Neural progenitor cell (in vitro differentiated cells): ENCODE measurements at regions not wholly inside any gene's neighbourhood (a gene's known extent, or its start where the extent isn't known, plus 50 kb on each side); places are given as distances from the start of the nearest gene placed in this dataset.
"Not testable (repeated sequence)": the region's sequence is repeated elsewhere in the genome, so short reads cannot be mapped to it uniquely, and the experiment has no call there.

ENCODE experiments used
- DNase-seq: peaks from one replicate; pipeline ENCODE4 v3.0.0-alpha.2; 2016; ENCODE audit warnings: low spot score
- H2AFZ ChIP-seq: fragments of 200-600 bp; sonication (generic); replicated peaks from 2 replicates; pipeline ENCODE4 v1.6.1; 2016; ENCODE audit warnings: antibody characterized with exemption
- H3F3A ChIP-seq: fragments of 200-600 bp; sonication (generic); 2 replicates; pipeline ENCODE4 v1.6.1; 2016; ENCODE audit warnings: antibody characterized with exemption, low read depth
- H3K27ac ChIP-seq: fragments of 200-600 bp; sonication (generic); 2 replicates; pipeline ENCODE4 v1.5.1; 2016; ENCODE audit warnings: mild to moderate bottlenecking
- H3K27me3 ChIP-seq: fragments of 200-600 bp; sonication (generic); 2 replicates; pipeline ENCODE4 v1.6.1; 2016; ENCODE audit warnings: mild to moderate bottlenecking, moderate library complexity
- H3K36me3 ChIP-seq: fragments of 200-600 bp; sonication (generic); 2 replicates; pipeline ENCODE4 v1.5.1; 2016
- H3K4me1 ChIP-seq: fragments of 200-600 bp; sonication (generic); 2 replicates; pipeline ENCODE4 v1.6.1; 2016; ENCODE audit warnings: mixed run types
- H3K4me2 ChIP-seq: fragments of 200-600 bp; sonication (generic); 2 replicates; pipeline ENCODE4 v1.6.1; 2016
- H3K4me3 ChIP-seq: fragments of 200-600 bp; sonication (generic); 2 replicates; pipeline ENCODE4 v1.5.1; 2016
- H3K79me2 ChIP-seq: fragments of 200-600 bp; sonication (generic); 2 replicates; pipeline ENCODE4 v1.6.1; 2016; ENCODE audit warnings: low read depth
- H3K9ac ChIP-seq: fragments of 200-600 bp; sonication (generic); 2 replicates; pipeline ENCODE4 v1.6.1; 2016
- H3K9me3 ChIP-seq: fragments of 200-600 bp; sonication (generic); 2 replicates; pipeline ENCODE4 v1.5.1; 2016; ENCODE audit warnings: low read depth
- H4K20me1 ChIP-seq: fragments of 200-600 bp; sonication (generic); 2 replicates; pipeline ENCODE4 v1.6.1; 2016; ENCODE audit warnings: low read depth
- H3K27ac Mint-ChIP-seq: 3 replicates; pipeline ENCODE4 v1.8.0; 2021; ENCODE audit warnings: mixed read lengths
- H3K27me3 Mint-ChIP-seq: 2 replicates; pipeline ENCODE4 v1.8.0; 2022; ENCODE audit warnings: low read depth, mild to moderate bottlenecking, inconsistent platforms, moderate library complexity, mixed read lengths; ENCODE audit not compliant: insufficient read depth
- H3K36me3 Mint-ChIP-seq: 3 replicates; pipeline ENCODE4 v1.8.0; 2021; ENCODE audit warnings: mixed read lengths
- H3K4me1 Mint-ChIP-seq: 3 replicates; pipeline ENCODE4 v1.8.0; 2021; ENCODE audit warnings: mixed read lengths
- H3K4me3 Mint-ChIP-seq: 3 replicates; pipeline ENCODE4 v1.8.0; 2021; ENCODE audit warnings: mild to moderate bottlenecking, moderate library complexity, mixed read lengths
- H3K9me3 Mint-ChIP-seq: 3 replicates; pipeline ENCODE4 v1.8.0; 2020; ENCODE audit warnings: mixed read lengths
- EZH2 ChIP-seq: fragments of 200-600 bp; sonication (generic); IDR thresholded peaks from 2 replicates; pipeline ENCODE4 v1.6.1; 2017; ENCODE audit warnings: antibody characterized with exemption, mild to moderate bottlenecking, moderate library complexity
- EZH2phosphoT487 ChIP-seq: fragments of 200-600 bp; sonication (generic); IDR thresholded peaks from 2 replicates; pipeline ENCODE4 v1.6.1; 2017; ENCODE audit warnings: antibody characterized with exemption
- TF ChIP-seq, protein P1 (sequence below): fragments of 200-600 bp; sonication (generic); IDR thresholded peaks from 2 replicates; pipeline ENCODE4 v1.5.1; 2017; ENCODE audit warnings: antibody characterized with exemption, mild to moderate bottlenecking

DNA sequence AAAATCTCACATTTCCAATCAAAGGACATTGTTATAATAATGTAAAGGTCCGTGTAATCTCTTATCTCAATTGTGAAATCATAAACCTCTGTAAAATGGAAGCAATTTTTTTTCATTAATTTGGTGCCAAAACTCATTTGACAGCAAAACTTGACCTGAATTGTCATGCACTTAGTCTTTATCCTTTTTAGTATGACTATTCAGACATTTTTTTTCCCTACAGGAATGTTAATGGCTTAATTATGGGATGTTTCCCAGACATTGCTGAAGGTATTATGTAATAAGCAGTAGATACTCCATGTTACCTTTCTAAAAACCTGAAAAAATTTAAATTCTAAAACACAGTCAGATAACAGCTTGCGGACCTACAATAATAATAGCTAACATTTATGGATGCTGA is 228.9 kb downstream of the LHFPL1 start:
- Histone ChIP-seq H3K36me3 (no peaks in the 10 kb centered on the region), H3K4me3 (no peak overlapping the region), H3K27ac (no peak overlapping the region), H3K27me3 (no peaks in the 10 kb centered on the region), H2AFZ (no peak overlapping the region), H4K20me1 (no peaks in the 10 kb centered on the region), H3K4me1 (no peaks in the 10 kb centered on the region), H3K4me2 (no peak overlapping the region), H3K9me3 (no peaks in the 10 kb centered on the region), H3F3A (no peaks in the 10 kb centered on the region), H3K9ac (no peak overlapping the region), H3K79me2 (no peaks in the 10 kb centered on the region)
- no peak for DNase-seq
- Mint-ChIP-seq H3K9me3 (no peaks in the 10 kb centered on the region), H3K36me3 (no peaks in the 10 kb centered on the region), H3K27me3 (no peaks in the 10 kb centered on the region), H3K4me3 (no peak overlapping the region), H3K27ac (no peak overlapping the region), H3K4me1 (no peaks in the 10 kb centered on the region)
- TF ChIP-seq EZH2phosphoT487: no peak
- TF ChIP-seq, protein P1, sequence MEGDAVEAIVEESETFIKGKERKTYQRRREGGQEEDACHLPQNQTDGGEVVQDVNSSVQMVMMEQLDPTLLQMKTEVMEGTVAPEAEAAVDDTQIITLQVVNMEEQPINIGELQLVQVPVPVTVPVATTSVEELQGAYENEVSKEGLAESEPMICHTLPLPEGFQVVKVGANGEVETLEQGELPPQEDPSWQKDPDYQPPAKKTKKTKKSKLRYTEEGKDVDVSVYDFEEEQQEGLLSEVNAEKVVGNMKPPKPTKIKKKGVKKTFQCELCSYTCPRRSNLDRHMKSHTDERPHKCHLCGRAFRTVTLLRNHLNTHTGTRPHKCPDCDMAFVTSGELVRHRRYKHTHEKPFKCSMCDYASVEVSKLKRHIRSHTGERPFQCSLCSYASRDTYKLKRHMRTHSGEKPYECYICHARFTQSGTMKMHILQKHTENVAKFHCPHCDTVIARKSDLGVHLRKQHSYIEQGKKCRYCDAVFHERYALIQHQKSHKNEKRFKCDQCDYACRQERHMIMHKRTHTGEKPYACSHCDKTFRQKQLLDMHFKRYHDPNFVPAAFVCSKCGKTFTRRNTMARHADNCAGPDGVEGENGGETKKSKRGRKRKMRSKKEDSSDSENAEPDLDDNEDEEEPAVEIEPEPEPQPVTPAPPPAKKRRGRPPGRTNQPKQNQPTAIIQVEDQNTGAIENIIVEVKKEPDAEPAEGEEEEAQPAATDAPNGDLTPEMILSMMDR: no peak

DNA sequence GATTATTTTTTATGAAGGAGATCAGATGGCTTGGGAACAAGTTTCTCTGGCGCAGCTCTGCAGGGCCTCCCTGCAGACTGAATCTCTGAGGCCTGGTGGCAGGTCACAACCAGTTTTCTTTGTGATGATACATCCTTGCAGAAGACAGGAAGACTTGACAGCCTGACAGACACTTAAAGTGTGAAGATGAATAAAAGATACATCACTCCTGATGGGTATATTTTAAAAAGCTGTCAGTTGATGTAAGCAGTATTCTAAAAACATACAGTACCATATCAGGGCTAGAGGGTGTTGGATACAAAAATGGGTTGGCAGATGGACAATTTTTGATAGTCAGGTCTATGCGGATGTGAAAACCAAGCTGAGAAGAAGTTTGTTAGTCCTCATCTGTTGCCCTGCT is 239.5 kb downstream of the LHFPL1 start:
- Histone ChIP-seq H2AFZ (no peak overlapping the region), H3F3A (no peaks in the 10 kb centered on the region), H3K36me3 (no peaks in the 10 kb centered on the region), H3K4me2 (no peak overlapping the region), H3K4me1 (no peaks in the 10 kb centered on the region), H3K27ac (no peak overlapping the region), H3K4me3 (no peak overlapping the region), H3K27me3 (no peaks in the 10 kb centered on the region), H3K9me3 (no peaks in the 10 kb centered on the region), H4K20me1 (no peaks in the 10 kb centered on the region), H3K9ac (no peak overlapping the region), H3K79me2 (no peaks in the 10 kb centered on the region)
- DNase-seq: no peak
- Mint-ChIP-seq H3K27me3 (no peaks in the 10 kb centered on the region), H3K36me3 (no peaks in the 10 kb centered on the region), H3K4me1 (no peaks in the 10 kb centered on the region), H3K27ac (no peak overlapping the region), H3K9me3 (no peaks in the 10 kb centered on the region), H3K4me3 (no peak overlapping the region)
- TF ChIP-seq EZH2phosphoT487 (no peak), EZH2 (no peak)
- TF ChIP-seq, protein P1: no peak

DNA sequence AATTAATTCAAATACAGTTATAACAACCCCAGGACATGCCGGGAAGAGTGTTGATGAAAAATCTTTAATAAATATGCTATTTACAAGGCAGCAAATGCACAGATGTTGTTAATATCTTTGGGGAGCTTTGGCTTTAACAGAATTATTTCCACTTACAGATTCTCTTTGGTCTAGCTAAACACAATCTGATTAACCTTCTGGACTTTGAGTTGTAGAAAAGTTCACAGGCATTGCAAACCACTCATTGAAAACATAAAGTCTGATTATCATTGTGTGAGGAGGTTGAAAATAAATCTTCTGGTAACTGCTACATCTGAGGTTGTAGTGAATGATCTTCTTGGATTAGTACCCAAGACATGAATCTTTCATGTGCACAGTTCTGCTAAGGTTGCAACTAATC is 255.6 kb downstream of the LHFPL1 start:
- Histone ChIP-seq H3K27me3 (no peaks in the 10 kb centered on the region), H3K4me2 (no peak overlapping the region), H2AFZ (no peak overlapping the region), H3K36me3 (no peaks in the 10 kb centered on the region), H3K4me1 (no peaks in the 10 kb centered on the region), H3K4me3 (no peak overlapping the region), H3K9me3 (no peaks in the 10 kb centered on the region), H3F3A (no peaks in the 10 kb centered on the region), H3K79me2 (no peaks in the 10 kb centered on the region), H4K20me1 (no peaks in the 10 kb centered on the region), H3K9ac (no peak overlapping the region), H3K27ac (no peak overlapping the region)
- Mint-ChIP-seq H3K27ac (no peak overlapping the region), H3K27me3 (peaks cover 4% of the 10 kb centered on the region), H3K36me3 (no peaks in the 10 kb centered on the region), H3K9me3 (no peaks in the 10 kb centered on the region), H3K4me1 (no peaks in the 10 kb centered on the region), H3K4me3 (no peak overlapping the region)
- no peak for DNase-seq
- TF ChIP-seq EZH2 (no peak), EZH2phosphoT487 (no peak)
- TF ChIP-seq, protein P1: no peak

DNA sequence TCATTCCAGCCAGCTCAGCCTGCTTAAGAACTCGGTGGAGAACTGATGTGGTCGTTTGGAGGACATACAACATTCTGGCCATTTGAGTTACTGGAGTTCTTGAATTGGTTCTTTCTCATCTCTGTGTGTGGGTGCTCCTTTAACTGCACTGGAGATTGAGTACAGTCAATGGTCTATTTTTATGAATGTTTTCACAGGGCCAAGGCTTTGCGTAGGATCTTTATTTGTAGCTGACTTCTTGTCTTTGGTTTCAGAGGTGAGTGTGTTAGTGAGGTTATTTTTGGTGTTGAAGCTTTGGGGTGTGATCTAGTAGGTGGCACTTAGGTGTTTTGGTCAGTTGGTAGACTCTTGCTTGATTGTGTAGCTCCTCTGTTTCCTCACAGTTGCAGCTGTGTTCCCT is 288.4 kb downstream of the LHFPL1 start:
- Histone ChIP-seq H3K4me1 (no peaks in the 10 kb centered on the region), H3K36me3 (no peaks in the 10 kb centered on the region), H3K4me2 (no peak overlapping the region), H2AFZ (no peak overlapping the region), H3K79me2 (no peaks in the 10 kb centered on the region), H3K27me3 (no peaks in the 10 kb centered on the region), H4K20me1 (no peaks in the 10 kb centered on the region), H3K9me3 (no peaks in the 10 kb centered on the region), H3F3A (no peaks in the 10 kb centered on the region), H3K27ac (no peak overlapping the region), H3K9ac (no peak overlapping the region), H3K4me3 (no peak overlapping the region)
- H3K9me3 Mint-ChIP-seq: no peaks in the 10 kb centered on the region
- no peaks in the 10 kb centered on the region for H3K4me1 Mint-ChIP-seq
- TF ChIP-seq, protein P1: no peak
- TF ChIP-seq EZH2phosphoT487 (no peak), EZH2 (no peak)
- no peaks in the 10 kb centered on the region for H3K36me3 Mint-ChIP-seq
- H3K27ac Mint-ChIP-seq: no peak overlapping the region
- H3K4me3 Mint-ChIP-seq: no peak overlapping the region
- DNase-seq: no peak
- peaks cover 2% of the 10 kb centered on the region for H3K27me3 Mint-ChIP-seq

DNA sequence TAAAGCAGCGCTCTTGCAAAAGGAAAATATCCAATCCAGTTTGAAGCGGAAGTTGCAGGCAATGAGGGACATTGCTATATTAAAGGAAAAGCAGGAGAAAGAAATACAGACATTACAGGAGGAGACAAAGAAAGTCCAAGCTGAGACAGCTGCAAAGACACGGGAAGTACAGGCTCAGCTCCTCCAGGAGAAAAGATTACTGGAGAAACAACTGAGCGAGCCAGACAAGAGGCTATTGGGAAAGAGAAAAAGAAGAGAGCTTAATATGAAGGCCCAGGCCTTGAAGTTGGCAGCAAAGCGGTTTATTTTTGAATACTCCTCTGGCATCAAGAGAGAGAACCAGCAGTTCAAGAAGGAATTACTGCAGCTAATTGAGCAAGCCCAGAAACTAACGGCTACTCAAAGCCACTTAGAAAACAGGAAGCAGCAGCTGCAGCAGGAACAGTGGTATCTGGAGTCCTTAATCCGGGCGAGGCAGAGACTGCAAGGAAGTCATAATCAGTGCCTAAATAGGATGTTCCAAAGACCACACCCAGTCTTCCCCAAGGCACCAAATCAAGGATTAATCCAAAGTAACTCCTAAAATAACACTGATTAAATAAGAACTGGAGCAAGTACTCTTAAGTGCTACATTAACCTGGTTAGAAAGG is 298.0 kb downstream of the LHFPL1 start:
- H3K27ac ChIP-seq, H3K4me2 ChIP-seq, H3K4me3 Mint-ChIP-seq, H3K79me2 ChIP-seq, H3K9me3 Mint-ChIP-seq, H3K9ac ChIP-seq, H3K4me3 ChIP-seq, H4K20me1 ChIP-seq, H3K27me3 ChIP-seq, H3K4me1 ChIP-seq, H3K36me3 Mint-ChIP-seq, H3K9me3 ChIP-seq, H3K4me1 Mint-ChIP-seq, H3F3A ChIP-seq, H3K36me3 ChIP-seq, H3K27ac Mint-ChIP-seq, H3K27me3 Mint-ChIP-seq: not testable (repeated sequence)
- peak overlapping the region; percentile 61 for H2AFZ ChIP-seq
- peak; percentile 12 for DNase-seq
